Right lobe of liver (tissue), 4 donors: ENCODE measurements at regions not wholly inside any gene's neighbourhood (a gene's known extent, or its start where the extent isn't known, plus 50 kb on each side); places are given as distances from the start of the nearest gene placed in this dataset.

Experiments used
- POLR2A ChIP-seq: fragments of 450-650 bp; IDR thresholded peaks from one replicate; pipeline ENCODE4 v1.6.1; 2017; ENCODE audit warnings: antibody characterized with exemption, mild to moderate bottlenecking
- TF ChIP-seq, protein P1 (sequence below), 4 donors: fragments of 200-600 bp in 3 of 4; fragments of 450-650 bp in 1 of 4; IDR thresholded peaks; one replicate each; pipeline versions ENCODE4 v1.5.1 to v1.8.0; 2016 to 2022; ENCODE audit warnings: antibody characterized with exemption in 4 of 4, mild to moderate bottlenecking in 2 of 4
- donor health status: DM: no; HTN: no; CAD: no.
- donor health status: DM: no; HTN: no; CAD: no.
- donor health status: DM: no; HTN: yes; CAD: no.

DNA sequence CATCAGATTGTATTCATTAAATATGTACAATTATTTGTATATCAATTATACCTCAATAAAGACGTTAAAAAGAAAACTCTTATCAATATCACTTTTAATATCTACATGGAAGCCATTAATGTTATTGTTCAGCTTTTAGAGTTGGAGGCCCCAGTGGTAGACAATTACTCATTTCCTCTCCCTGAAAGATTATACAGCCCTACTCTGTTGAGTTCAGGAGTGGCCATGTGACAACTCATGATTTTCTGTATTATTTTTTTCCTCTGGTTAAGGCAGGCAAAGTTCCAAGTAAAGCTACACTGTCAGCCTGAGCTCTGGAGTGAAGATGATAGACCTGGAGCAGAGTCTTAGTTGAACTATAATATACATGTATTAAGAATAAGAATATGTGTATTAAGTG lies 247.9 kb upstream of the B3GALT2 start:
- no peak for TF ChIP-seq POLR2A
- TF ChIP-seq, protein P1, sequence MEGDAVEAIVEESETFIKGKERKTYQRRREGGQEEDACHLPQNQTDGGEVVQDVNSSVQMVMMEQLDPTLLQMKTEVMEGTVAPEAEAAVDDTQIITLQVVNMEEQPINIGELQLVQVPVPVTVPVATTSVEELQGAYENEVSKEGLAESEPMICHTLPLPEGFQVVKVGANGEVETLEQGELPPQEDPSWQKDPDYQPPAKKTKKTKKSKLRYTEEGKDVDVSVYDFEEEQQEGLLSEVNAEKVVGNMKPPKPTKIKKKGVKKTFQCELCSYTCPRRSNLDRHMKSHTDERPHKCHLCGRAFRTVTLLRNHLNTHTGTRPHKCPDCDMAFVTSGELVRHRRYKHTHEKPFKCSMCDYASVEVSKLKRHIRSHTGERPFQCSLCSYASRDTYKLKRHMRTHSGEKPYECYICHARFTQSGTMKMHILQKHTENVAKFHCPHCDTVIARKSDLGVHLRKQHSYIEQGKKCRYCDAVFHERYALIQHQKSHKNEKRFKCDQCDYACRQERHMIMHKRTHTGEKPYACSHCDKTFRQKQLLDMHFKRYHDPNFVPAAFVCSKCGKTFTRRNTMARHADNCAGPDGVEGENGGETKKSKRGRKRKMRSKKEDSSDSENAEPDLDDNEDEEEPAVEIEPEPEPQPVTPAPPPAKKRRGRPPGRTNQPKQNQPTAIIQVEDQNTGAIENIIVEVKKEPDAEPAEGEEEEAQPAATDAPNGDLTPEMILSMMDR (IDR thresholded peaks at IDR 0.05) = no peak
